ENCODE measurements at regions not wholly inside any gene's neighbourhood (a gene's known extent, or its start where the extent isn't known, plus 50 kb on each side); places are given as distances from the start of the nearest gene placed in this dataset.

DNA sequence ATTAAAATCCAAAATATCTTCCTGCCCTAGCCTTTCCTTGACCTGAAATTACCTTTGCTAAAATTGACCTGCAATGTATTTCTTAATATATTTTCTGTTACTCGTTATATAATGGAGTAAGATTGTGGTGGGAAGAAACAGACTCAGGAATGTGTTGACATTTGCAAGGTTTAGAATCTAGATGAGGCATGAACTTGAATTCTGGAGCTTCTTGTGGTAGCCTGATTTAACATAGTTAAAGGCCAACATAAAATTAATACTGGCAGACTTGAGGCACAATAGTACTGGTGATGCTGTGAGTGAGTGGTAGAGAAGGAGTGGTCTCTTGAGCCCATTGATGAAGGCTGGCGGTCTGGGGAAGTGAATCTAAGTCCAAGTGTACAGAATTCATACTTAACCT is 197.9 kb upstream of the SPRY1 start:
- no peak for TF ChIP-seq CTCF (IDR thresholded peaks at IDR 0.05)
- no peak for TF ChIP-seq POLR2AphosphoS5 (IDR thresholded peaks at IDR 0.05; ENCODE audit: insufficient read depth in 1 of 2, low read depth in 1 of 2)
- TF ChIP-seq POLR2A (IDR thresholded peaks at IDR 0.05) = no peak

Data from vagina (tissue), 2 donors.